Activated CD8-positive, alpha-beta T cell treated with anti-CD3 and anti-CD28 coated beads for 36 hours (primary cell): ENCODE measurements at regions not wholly inside any gene's neighbourhood (a gene's known extent, or its start where the extent isn't known, plus 50 kb on each side); places are given as distances from the start of the nearest gene placed in this dataset.

ENCODE experiments used
- ATAC-seq: fragments of 200-7000 bp; cut with Tn5 transposase; one replicate; pipeline ENCODE4 v1.10.0; 2021; ENCODE audit warnings: mild to moderate bottlenecking, moderate library complexity
- CTCF ChIA-PET: fragments of 350-600 bp; sonication (Branson Sonifier 250); formaldehyde crosslinking; loops from one replicate; lab custom pipeline; 2021; ENCODE audit warnings: antibody characterized with exemption; lab: Charles Lee
- POLR2A ChIA-PET: fragments of 350-600 bp; sonication (Branson Sonifier 250); formaldehyde crosslinking; loops from one replicate; lab custom pipeline; 2021; ENCODE audit warnings: antibody characterized with exemption; lab: Charles Lee
- DNase-seq: peaks from one replicate; pipeline ENCODE4 v3.0.0-alpha.2; 2020
- H3K27ac Mint-ChIP-seq: one replicate; pipeline ENCODE4 v1.8.0; 2021; ENCODE audit warnings: mild to moderate bottlenecking, mixed read lengths
- H3K27me3 Mint-ChIP-seq: one replicate; pipeline ENCODE4 v1.8.0; 2021; ENCODE audit warnings: mixed read lengths
- H3K36me3 Mint-ChIP-seq: one replicate; pipeline ENCODE4 v1.8.0; 2021; ENCODE audit warnings: low read depth, mixed read lengths
- H3K4me1 Mint-ChIP-seq: one replicate; pipeline ENCODE4 v1.8.0; 2021; ENCODE audit warnings: low read depth, mixed read lengths
- H3K4me3 Mint-ChIP-seq: one replicate; pipeline ENCODE4 v1.8.0; 2021; ENCODE audit warnings: mild to moderate bottlenecking, moderate library complexity, mixed read lengths
- H3K9me3 Mint-ChIP-seq: one replicate; pipeline ENCODE4 v1.8.0; 2021; ENCODE audit warnings: mixed read lengths
- CTCF ChIP-seq: fragments of 200-600 bp; IDR thresholded peaks from one replicate; pipeline ENCODE4 v1.8.0; 2022; ENCODE audit warnings: antibody characterized with exemption, mild to moderate bottlenecking
- intact Hi-C: fragments of 100-400 bp; cut with micrococcal nuclease; formaldehyde crosslinking; loops from one replicate; pipeline ENCODE4 v1.10.0; 2022

- TF ChIP-seq CTCF: no peak
- ATAC-seq (no peak), DNase-seq (no peak)
- Mint-ChIP-seq H3K4me3 (no peak overlapping the region), H3K27ac (no peak overlapping the region), H3K4me1 (no peaks in the 10 kb centered on the region), H3K27me3 (no peaks in the 10 kb centered on the region), H3K36me3 (no peaks in the 10 kb centered on the region), H3K9me3 (peaks cover 5% of the 10 kb centered on the region)
- ChIA-PET POLR2A (no interaction called here), CTCF (no interaction called here)
- intact Hi-C loops: no loop called here
These were observed 75.3 kb downstream of the HLX start for GRCh38 chr1:220954321-220955075.

- ATAC-seq: no peak
- DNase-seq: no peak
- Mint-ChIP-seq H3K27ac (no peak overlapping the region), H3K27me3 (no peaks in the 10 kb centered on the region), H3K4me1 (no peaks in the 10 kb centered on the region), H3K4me3 (no peak overlapping the region), H3K36me3 (no peaks in the 10 kb centered on the region), H3K9me3 (peaks cover 2% of the 10 kb centered on the region)
- TF ChIP-seq CTCF: no peak
- ChIA-PET POLR2A (no interaction called here), CTCF (no interaction called here)
- intact Hi-C loops: no loop called here
These were observed 75.9 kb downstream of the HLX start for GRCh38 chr1:220955116-220955515.

- no peak for DNase-seq
- H3K4me3 Mint-ChIP-seq: no peak overlapping the region
- no peak for ATAC-seq
- H3K9me3 Mint-ChIP-seq: no peaks in the 10 kb centered on the region
- intact Hi-C loops: no loop called here
- H3K27me3 Mint-ChIP-seq: no peaks in the 10 kb centered on the region
- no peak for TF ChIP-seq CTCF
- ChIA-PET CTCF (no interaction called here), POLR2A (no interaction called here)
- no peaks in the 10 kb centered on the region for H3K4me1 Mint-ChIP-seq
- no peak overlapping the region for H3K27ac Mint-ChIP-seq
- no peaks in the 10 kb centered on the region for H3K36me3 Mint-ChIP-seq
These were observed 77.4 kb downstream of the HLX start for GRCh38 chr1:220956501-220957232.

- Mint-ChIP-seq H3K27me3 (no peaks in the 10 kb centered on the region), H3K27ac (no peak overlapping the region), H3K4me1 (no peaks in the 10 kb centered on the region), H3K36me3 (no peaks in the 10 kb centered on the region), H3K9me3 (no peaks in the 10 kb centered on the region), H3K4me3 (no peak overlapping the region)
- intact Hi-C loops: no loop called here
- ATAC-seq (no peak), DNase-seq (no peak)
- no peak for TF ChIP-seq CTCF
- ChIA-PET CTCF (no interaction called here), POLR2A (no interaction called here)
These were observed 78.0 kb downstream of the HLX start for GRCh38 chr1:220957233-220957605.

GRCh38 chr1:220958234-220958633, 79.0 kb downstream of the HLX start:
- intact Hi-C loops: no loop called here
- Mint-ChIP-seq H3K27ac (no peak overlapping the region), H3K4me1 (no peaks in the 10 kb centered on the region), H3K36me3 (no peaks in the 10 kb centered on the region), H3K9me3 (no peaks in the 10 kb centered on the region), H3K27me3 (no peaks in the 10 kb centered on the region), H3K4me3 (no peak overlapping the region)
- ATAC-seq (no peak), DNase-seq (no peak)
- POLR2A ChIA-PET: no interaction called here
- CTCF ChIA-PET: no interaction called here
- TF ChIP-seq CTCF: no peak
